T47D (cell line): ENCODE measurements at regions not wholly inside any gene's neighbourhood (a gene's known extent, or its start where the extent isn't known, plus 50 kb on each side); places are given as distances from the start of the nearest gene placed in this dataset.
"Not testable (repeated sequence)": the region's sequence is repeated elsewhere in the genome, so short reads cannot be mapped to it uniquely, and the experiment has no call there.

ENCODE experiments used
- DNase-seq, 2 experiments: peaks; one replicate each; pipeline versions ENCODE4 v3.0.0 to v3.0.0-alpha.2; 2011 to 2012; ENCODE audit warnings: low read depth in 1 of 2, low spot score in 1 of 2
- JUND ChIP-seq: IDR thresholded peaks from 2 replicates; pipeline ENCODE4 v1.6.1; 2012; ENCODE audit warnings: low read depth
- in situ Hi-C: cut with HindIII; loops from 2 replicates; pipeline ENCODE4 v1.10.0; 2016; ENCODE audit warnings: low sequenced_read_pairs, low pct_unique_long_range_greater_than_20kb

- DNase-seq, result peak in 1 of 2 experiments; percentile 1
- in situ Hi-C loops, result no loop called here
- TF ChIP-seq JUND, result no peak
These were observed 265.4 kb downstream of the RASEF start for GRCh38 chr9:82797534-82797933.

GRCh38 chr9:82799286-82799685, 263.7 kb downstream of the RASEF start:
- in situ Hi-C loops, result no loop called here
- no peak for TF ChIP-seq JUND

GRCh38 chr9:82805027-82805426, 257.9 kb downstream of the RASEF start:
- peak in 1 of 2 experiments; percentile 22 for DNase-seq

More at GRCh38 chr9:82799286-82799685, 263.7 kb downstream of the RASEF start:
- DNase-seq, result no peak

GRCh38 chr9:82808478-82808877, 254.5 kb downstream of the RASEF start:
- in situ Hi-C loops, result no loop called here
- no peak for DNase-seq
- TF ChIP-seq JUND, result no peak

More at GRCh38 chr9:82805027-82805426, 257.9 kb downstream of the RASEF start:
- in situ Hi-C loops, result no loop called here
- no peak for TF ChIP-seq JUND

GRCh38 chr9:82810915-82811314, 252.0 kb downstream of the RASEF start:
- DNase-seq, result peak in 1 of 2 experiments; percentile 86

GRCh38 chr9:82819260-82819659, 243.7 kb downstream of the RASEF start:
- DNase-seq, result no peak
- in situ Hi-C loops, result no loop called here

More at GRCh38 chr9:82810915-82811314, 252.0 kb downstream of the RASEF start:
- no peak for TF ChIP-seq JUND
- in situ Hi-C loops, result no loop called here

GRCh38 chr9:82820186-82820585, 242.8 kb downstream of the RASEF start:
- in situ Hi-C loops, result no loop called here
- no peak for TF ChIP-seq JUND
- DNase-seq, result no peak

More at GRCh38 chr9:82819260-82819659, 243.7 kb downstream of the RASEF start:
- TF ChIP-seq JUND, result no peak

- in situ Hi-C loops, result no loop called here
- no peak for TF ChIP-seq JUND
- no peak for DNase-seq
These were observed 233.1 kb downstream of the RASEF start for GRCh38 chr9:82829818-82830217.

GRCh38 chr9:82865524-82865923, 197.4 kb downstream of the RASEF start:
- no peak for TF ChIP-seq JUND
- DNase-seq, result no peak
- in situ Hi-C loops, result no loop called here

- in situ Hi-C loops, result no loop called here
- TF ChIP-seq JUND, result no peak
- DNase-seq, result no peak
These were observed 182.4 kb downstream of the RASEF start for GRCh38 chr9:82880336-82881050.

GRCh38 chr9:82882138-82882537, 180.8 kb downstream of the RASEF start:
- DNase-seq, result no peak
- TF ChIP-seq JUND, result no peak
- in situ Hi-C loops, result no loop called here

- DNase-seq, result no peak
- no peak for TF ChIP-seq JUND
- in situ Hi-C loops, result no loop called here
These were observed 180.2 kb downstream of the RASEF start for GRCh38 chr9:82882748-82883147.

- TF ChIP-seq JUND, result no peak
- no peak for DNase-seq
- in situ Hi-C loops, result no loop called here
These were observed 179.5 kb downstream of the RASEF start for GRCh38 chr9:82883436-82883835.

GRCh38 chr9:82883974-82884373, 179.0 kb downstream of the RASEF start:
- DNase-seq, in situ Hi-C loops: not testable (repeated sequence)
